ENCODE measurements at regions not wholly inside any gene's neighbourhood (a gene's known extent, or its start where the extent isn't known, plus 50 kb on each side); places are given as distances from the start of the nearest gene placed in this dataset.
A peak's percentile ranks its signal among the peaks of the same experiment; 100 is the strongest.

DNA sequence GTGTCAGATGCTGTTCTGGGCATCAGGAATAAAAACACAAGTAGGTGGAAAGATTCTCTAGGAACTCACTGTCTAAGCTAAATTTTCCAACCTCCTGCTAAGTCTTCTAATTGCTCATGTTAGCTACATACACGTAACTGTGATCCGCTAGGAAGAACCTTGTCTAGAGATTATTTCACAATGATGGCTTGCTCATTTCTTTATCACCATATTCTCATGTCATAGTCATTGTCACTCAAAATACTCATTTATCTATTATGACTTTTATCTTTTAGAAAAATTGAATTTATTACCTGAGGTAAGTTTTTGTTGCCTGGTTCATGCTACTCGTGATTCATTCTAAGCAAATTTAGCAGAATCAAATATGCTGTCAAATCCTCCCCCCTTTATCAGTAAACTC lies 1402.4 kb upstream of the FLRT2 start:
- Histone ChIP-seq H3K9me3 (no peaks in the 10 kb centered on the region), H3K36me3 (ENCODE audit: control insufficient read depth, insufficient read depth, low read length) (no peaks in the 10 kb centered on the region), H3K27me3 (replicated peaks; ENCODE audit: control insufficient read depth, insufficient read depth, low read length) (no peaks in the 10 kb centered on the region), H3K4me1 (peaks cover 3% of the 10 kb centered on the region; the same call in 1 of the 2 replicates), H3K4me3 (ENCODE audit: low read depth, low read length) (no peak overlapping the region)
- H3K4me3 Mint-ChIP-seq (ENCODE audit: unreplicated experiment), result no peak overlapping the region
- H3K9me3 Mint-ChIP-seq (ENCODE audit: unreplicated experiment), result no peaks in the 10 kb centered on the region
- no peak overlapping the region for H3K27ac Mint-ChIP-seq (ENCODE audit: unreplicated experiment)
- TF ChIP-seq, protein P1, sequence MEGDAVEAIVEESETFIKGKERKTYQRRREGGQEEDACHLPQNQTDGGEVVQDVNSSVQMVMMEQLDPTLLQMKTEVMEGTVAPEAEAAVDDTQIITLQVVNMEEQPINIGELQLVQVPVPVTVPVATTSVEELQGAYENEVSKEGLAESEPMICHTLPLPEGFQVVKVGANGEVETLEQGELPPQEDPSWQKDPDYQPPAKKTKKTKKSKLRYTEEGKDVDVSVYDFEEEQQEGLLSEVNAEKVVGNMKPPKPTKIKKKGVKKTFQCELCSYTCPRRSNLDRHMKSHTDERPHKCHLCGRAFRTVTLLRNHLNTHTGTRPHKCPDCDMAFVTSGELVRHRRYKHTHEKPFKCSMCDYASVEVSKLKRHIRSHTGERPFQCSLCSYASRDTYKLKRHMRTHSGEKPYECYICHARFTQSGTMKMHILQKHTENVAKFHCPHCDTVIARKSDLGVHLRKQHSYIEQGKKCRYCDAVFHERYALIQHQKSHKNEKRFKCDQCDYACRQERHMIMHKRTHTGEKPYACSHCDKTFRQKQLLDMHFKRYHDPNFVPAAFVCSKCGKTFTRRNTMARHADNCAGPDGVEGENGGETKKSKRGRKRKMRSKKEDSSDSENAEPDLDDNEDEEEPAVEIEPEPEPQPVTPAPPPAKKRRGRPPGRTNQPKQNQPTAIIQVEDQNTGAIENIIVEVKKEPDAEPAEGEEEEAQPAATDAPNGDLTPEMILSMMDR (IDR thresholded peaks at IDR 0.05; ENCODE audit: insufficient read depth in 1 of 2, low read depth in 1 of 2, low read length in 1 of 2, severe bottlenecking in 1 of 2, unreplicated experiment in 1 of 2), result no peak
- no peak for DNase-seq
- POLR2A ChIA-PET, result no interaction called here
- intact Hi-C loops (cut with micrococcal nuclease; ENCODE audit: unreplicated experiment), result no loop called here
- BruUV-seq (replicated peaks), result no TSS peak
- CTCF ChIA-PET, result no interaction called here
- H3K27me3 Mint-ChIP-seq (ENCODE audit: insufficient read depth, unreplicated experiment), result no peaks in the 10 kb centered on the region
- peaks cover 5% of the 10 kb centered on the region for H3K4me1 Mint-ChIP-seq (ENCODE audit: low read depth, unreplicated experiment)
- H3K36me3 Mint-ChIP-seq (ENCODE audit: insufficient read depth, unreplicated experiment), result no peaks in the 10 kb centered on the region

DNA sequence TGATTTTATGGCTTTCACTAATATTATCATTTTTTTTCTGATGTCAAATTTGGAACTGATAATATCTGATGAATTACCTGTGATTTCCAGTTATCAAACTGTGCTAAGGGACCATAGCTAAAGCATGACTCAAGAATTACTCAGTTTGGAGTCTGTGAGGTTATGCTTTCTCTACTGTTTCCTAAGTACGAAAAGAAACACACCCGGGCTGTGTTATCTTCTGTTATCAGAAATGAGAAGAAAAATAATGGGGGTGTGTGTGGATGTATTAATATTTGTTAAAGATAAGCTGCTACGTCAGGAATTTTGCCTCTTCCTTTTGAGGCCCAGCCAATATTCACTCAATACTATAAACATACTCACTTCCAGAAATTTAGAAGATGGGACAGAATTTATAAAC lies 1401.9 kb upstream of the FLRT2 start:
- Histone ChIP-seq H3K4me1 (peaks cover 3% of the 10 kb centered on the region; the same call in 1 of the 2 replicates), H3K4me3 (ENCODE audit: low read depth, low read length) (no peak overlapping the region), H3K27me3 (replicated peaks; ENCODE audit: control insufficient read depth, insufficient read depth, low read length) (no peaks in the 10 kb centered on the region), H3K9me3 (no peaks in the 10 kb centered on the region), H3K36me3 (ENCODE audit: control insufficient read depth, insufficient read depth, low read length) (no peaks in the 10 kb centered on the region)
- Mint-ChIP-seq H3K27me3 (ENCODE audit: insufficient read depth, unreplicated experiment) (no peaks in the 10 kb centered on the region), H3K27ac (ENCODE audit: unreplicated experiment) (no peak overlapping the region), H3K4me3 (ENCODE audit: unreplicated experiment) (no peak overlapping the region), H3K9me3 (ENCODE audit: unreplicated experiment) (no peaks in the 10 kb centered on the region), H3K4me1 (ENCODE audit: low read depth, unreplicated experiment) (peaks cover 5% of the 10 kb centered on the region), H3K36me3 (ENCODE audit: insufficient read depth, unreplicated experiment) (no peaks in the 10 kb centered on the region)
- DNase-seq, result peak in 1 of 2 experiments; percentile 2
- POLR2A ChIA-PET, result no interaction called here
- intact Hi-C loops (cut with micrococcal nuclease; ENCODE audit: unreplicated experiment), result no loop called here
- CTCF ChIA-PET, result no interaction called here
- BruUV-seq (replicated peaks), result no TSS peak
- TF ChIP-seq, protein P1 (IDR thresholded peaks at IDR 0.05; ENCODE audit: insufficient read depth in 1 of 2, low read depth in 1 of 2, low read length in 1 of 2, severe bottlenecking in 1 of 2, unreplicated experiment in 1 of 2), result no peak

DNA sequence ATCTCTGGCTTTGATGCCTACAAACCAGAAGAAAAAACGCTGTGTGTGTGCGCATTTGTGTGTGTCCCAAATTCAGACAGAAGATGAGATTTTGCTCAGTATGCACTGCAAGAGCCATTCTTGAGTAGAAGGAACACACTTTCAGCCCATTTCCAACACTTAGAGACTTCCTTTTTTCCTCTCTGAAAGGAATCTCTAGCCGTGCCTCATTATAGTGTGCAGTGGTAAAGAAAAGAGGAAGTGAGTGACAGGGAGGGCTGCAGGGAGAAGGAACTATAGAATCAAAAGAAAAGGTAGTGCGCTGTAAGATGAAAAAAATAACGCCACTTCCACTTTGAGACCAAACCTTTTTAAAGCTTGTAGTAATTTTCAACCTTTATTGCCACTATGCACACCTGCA lies 1400.9 kb upstream of the FLRT2 start:
- H3K4me3 ChIP-seq (ENCODE audit: low read depth, low read length), result no peak overlapping the region
- H3K27me3 ChIP-seq (replicated peaks; ENCODE audit: control insufficient read depth, insufficient read depth, low read length), result no peaks in the 10 kb centered on the region
- no TSS peak for BruUV-seq (replicated peaks)
- peaks cover 3% of the 10 kb centered on the region; the same call in 1 of the 2 replicates for H3K4me1 ChIP-seq
- H3K9me3 ChIP-seq, result no peaks in the 10 kb centered on the region
- Mint-ChIP-seq H3K4me3 (ENCODE audit: unreplicated experiment) (no peak overlapping the region), H3K9me3 (ENCODE audit: unreplicated experiment) (no peaks in the 10 kb centered on the region), H3K27me3 (ENCODE audit: insufficient read depth, unreplicated experiment) (no peaks in the 10 kb centered on the region), H3K27ac (ENCODE audit: unreplicated experiment) (no peak overlapping the region), H3K4me1 (ENCODE audit: low read depth, unreplicated experiment) (peaks cover 5% of the 10 kb centered on the region), H3K36me3 (ENCODE audit: insufficient read depth, unreplicated experiment) (no peaks in the 10 kb centered on the region)
- ChIA-PET POLR2A (no interaction called here), CTCF (no interaction called here)
- TF ChIP-seq, protein P1 (IDR thresholded peaks at IDR 0.05; ENCODE audit: insufficient read depth in 1 of 2, low read depth in 1 of 2, low read length in 1 of 2, severe bottlenecking in 1 of 2, unreplicated experiment in 1 of 2), result no peak
- no peaks in the 10 kb centered on the region for H3K36me3 ChIP-seq (ENCODE audit: control insufficient read depth, insufficient read depth, low read length)
- DNase-seq, result no peak
- intact Hi-C loops (cut with micrococcal nuclease; ENCODE audit: unreplicated experiment), result no loop called here

Measured in Caco-2 (cell line).